Central memory CD8-positive, alpha-beta T cell (primary cell): ENCODE measurements at regions not wholly inside any gene's neighbourhood (a gene's known extent, or its start where the extent isn't known, plus 50 kb on each side); places are given as distances from the start of the nearest gene placed in this dataset.

Experiments
- ATAC-seq: fragments of 150-1000 bp; cut with Tn5 transposase; replicated peaks from 2 replicates; pipeline ENCODE4 v1.10.0; 2022; ENCODE audit warnings: mild to moderate bottlenecking, moderate FRiP score, moderate number of reproducible peaks; ENCODE audit not compliant: poor library complexity, severe bottlenecking; ENCODE audit errors: extremely low read depth
- DNase-seq, 2 donors: peaks; one replicate each; pipeline ENCODE4 v3.0.0; 2021; ENCODE audit warnings: low spot score in 2 of 2
- H3K27ac Mint-ChIP-seq: one replicate; pipeline ENCODE4 v1.8.0; 2022; ENCODE audit warnings: low read depth, mild to moderate bottlenecking, moderate library complexity, mixed read lengths
- H3K27me3 Mint-ChIP-seq: one replicate; pipeline ENCODE4 v1.8.0; 2022; ENCODE audit warnings: mixed read lengths
- H3K36me3 Mint-ChIP-seq: one replicate; pipeline ENCODE4 v1.8.0; 2022; ENCODE audit warnings: mild to moderate bottlenecking, moderate library complexity, mixed read lengths; ENCODE audit not compliant: insufficient read depth
- H3K4me1 Mint-ChIP-seq: one replicate; pipeline ENCODE4 v1.8.0; 2022; ENCODE audit warnings: mixed read lengths
- H3K4me3 Mint-ChIP-seq: one replicate; pipeline ENCODE4 v1.8.0; 2022; ENCODE audit warnings: mild to moderate bottlenecking, moderate library complexity, mixed read lengths
- H3K9me3 Mint-ChIP-seq: one replicate; pipeline ENCODE4 v1.8.0; 2022; ENCODE audit warnings: mixed read lengths

DNA sequence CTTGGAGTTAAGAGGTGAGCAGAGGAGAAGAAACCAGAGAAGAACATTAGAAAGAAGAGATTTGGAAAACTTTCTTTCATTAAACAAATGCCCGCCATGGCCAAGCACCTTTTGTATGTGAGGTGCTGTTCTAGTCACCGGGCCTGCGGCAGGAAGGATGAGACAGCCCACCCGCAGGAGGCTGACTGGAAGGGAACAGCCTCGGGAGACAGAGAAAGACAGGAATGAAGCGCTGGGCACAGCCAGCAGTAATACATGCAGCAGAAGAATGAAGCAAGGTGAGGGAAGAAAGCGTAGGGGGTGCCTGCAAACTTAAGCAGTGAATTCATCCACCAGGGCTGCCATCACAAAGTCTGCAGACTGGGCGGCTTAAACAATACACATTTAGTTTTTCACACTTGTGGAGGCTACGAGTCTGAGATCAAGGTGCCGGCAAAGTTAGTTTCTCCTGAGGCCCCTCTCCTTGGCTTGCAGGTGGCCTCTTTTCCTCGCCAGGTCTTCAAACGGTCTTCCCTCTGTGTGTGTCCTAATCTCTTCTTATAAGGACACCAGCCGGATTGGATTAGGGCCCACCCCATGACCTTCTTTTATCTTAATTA is 188.1 kb downstream of the PSMG1 start:
- no peaks in the 10 kb centered on the region for H3K4me1 Mint-ChIP-seq
- no peak overlapping the region for H3K4me3 Mint-ChIP-seq
- H3K27me3 Mint-ChIP-seq: peaks cover 57% of the 10 kb centered on the region
- H3K36me3 Mint-ChIP-seq: no peaks in the 10 kb centered on the region
- DNase-seq (no peak), ATAC-seq (no peak)
- no peaks in the 10 kb centered on the region for H3K9me3 Mint-ChIP-seq
- no peak overlapping the region for H3K27ac Mint-ChIP-seq

DNA sequence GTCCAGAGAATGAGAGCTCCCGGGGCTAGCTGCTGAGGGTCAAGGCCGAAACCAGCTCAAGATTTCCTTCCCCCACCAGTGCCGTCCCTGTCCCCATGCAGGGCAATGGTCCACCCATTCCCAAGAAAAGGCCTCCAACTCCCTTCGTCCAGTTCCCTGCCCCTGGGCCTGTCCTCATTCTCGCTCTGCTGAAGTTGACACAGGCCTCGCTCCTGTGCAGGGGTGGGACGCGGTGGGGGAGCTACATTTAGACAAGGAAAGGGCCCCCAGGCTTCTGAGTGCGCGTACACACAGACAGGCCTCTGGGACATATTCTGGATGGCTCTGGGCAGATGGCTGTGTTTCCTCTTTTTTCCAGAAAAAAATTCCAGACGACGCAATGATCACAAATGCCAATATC is 188.3 kb downstream of the ETS2 start:
- Mint-ChIP-seq H3K4me1 (no peaks in the 10 kb centered on the region), H3K4me3 (no peak overlapping the region), H3K27me3 (peaks cover 55% of the 10 kb centered on the region), H3K27ac (no peak overlapping the region), H3K9me3 (no peaks in the 10 kb centered on the region), H3K36me3 (no peaks in the 10 kb centered on the region)
- no peak for ATAC-seq
- no peak for DNase-seq

DNA sequence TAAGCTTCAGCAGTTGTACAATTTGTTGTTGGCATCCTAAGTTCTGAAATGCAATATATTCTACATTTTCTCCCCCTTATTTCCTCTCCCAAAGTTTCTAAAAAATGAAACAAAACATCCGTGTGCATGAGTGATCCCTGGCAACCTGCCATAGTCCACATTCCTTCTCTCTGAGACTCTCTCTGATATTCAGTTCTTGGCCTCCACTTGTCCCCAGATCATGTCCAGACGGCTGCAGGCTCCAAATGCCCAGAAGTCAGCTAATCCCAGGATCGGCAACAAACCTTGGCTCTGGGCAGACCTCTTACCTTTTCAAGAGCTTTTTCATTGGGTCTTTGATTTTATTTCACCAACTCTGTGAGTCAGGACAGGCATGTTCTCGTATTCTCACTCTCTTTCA is 187.8 kb downstream of the ETS2 start:
- no peaks in the 10 kb centered on the region for H3K4me1 Mint-ChIP-seq
- no peaks in the 10 kb centered on the region for H3K36me3 Mint-ChIP-seq
- no peak overlapping the region for H3K27ac Mint-ChIP-seq
- H3K4me3 Mint-ChIP-seq: no peak overlapping the region
- ATAC-seq (no peak), DNase-seq (no peak)
- peaks cover 55% of the 10 kb centered on the region for H3K27me3 Mint-ChIP-seq
- no peaks in the 10 kb centered on the region for H3K9me3 Mint-ChIP-seq

DNA sequence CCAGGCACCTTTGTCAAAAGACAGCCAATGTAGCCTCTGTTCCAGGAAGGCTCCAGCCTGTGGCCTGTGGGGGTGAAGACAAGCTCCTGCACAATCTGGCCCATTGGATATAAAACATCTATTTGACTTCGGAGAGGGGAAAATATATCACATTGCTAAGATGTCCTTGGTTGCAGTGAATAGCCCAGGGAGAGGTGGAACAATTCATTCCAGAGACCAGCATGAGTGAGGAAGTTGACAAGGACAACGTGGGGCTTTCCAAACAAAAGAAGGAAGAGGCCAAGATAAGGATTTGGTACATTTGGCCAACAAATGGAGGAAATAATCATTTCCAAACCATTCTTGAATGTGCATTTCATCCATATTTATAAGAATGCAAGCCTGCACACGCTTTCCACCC is 187.0 kb downstream of the ETS2 start:
- peaks cover 55% of the 10 kb centered on the region for H3K27me3 Mint-ChIP-seq
- no peak overlapping the region for H3K27ac Mint-ChIP-seq
- DNase-seq (no peak), ATAC-seq (no peak)
- H3K9me3 Mint-ChIP-seq: no peaks in the 10 kb centered on the region
- no peak overlapping the region for H3K4me3 Mint-ChIP-seq
- H3K4me1 Mint-ChIP-seq: no peaks in the 10 kb centered on the region
- H3K36me3 Mint-ChIP-seq: no peaks in the 10 kb centered on the region

DNA sequence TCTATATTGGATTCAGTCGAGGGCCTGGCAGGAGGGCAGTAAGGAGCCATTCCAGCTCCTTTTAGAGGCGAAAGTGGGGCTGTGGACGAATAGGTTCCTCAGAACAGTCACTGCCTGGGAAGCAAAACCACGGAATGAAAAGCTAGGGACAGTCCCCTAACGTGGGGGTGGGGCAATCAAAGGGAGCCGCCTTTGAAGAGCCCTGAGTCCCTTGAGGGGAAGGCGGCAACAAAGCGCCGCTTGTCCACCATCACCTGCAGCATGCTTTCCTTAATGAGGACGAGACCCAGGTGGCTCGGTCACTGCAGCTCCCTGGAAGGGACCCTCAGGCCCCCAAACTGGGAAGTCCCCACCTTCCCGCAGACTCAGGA is 184.7 kb downstream of the ETS2 start:
- no peak for DNase-seq

DNA sequence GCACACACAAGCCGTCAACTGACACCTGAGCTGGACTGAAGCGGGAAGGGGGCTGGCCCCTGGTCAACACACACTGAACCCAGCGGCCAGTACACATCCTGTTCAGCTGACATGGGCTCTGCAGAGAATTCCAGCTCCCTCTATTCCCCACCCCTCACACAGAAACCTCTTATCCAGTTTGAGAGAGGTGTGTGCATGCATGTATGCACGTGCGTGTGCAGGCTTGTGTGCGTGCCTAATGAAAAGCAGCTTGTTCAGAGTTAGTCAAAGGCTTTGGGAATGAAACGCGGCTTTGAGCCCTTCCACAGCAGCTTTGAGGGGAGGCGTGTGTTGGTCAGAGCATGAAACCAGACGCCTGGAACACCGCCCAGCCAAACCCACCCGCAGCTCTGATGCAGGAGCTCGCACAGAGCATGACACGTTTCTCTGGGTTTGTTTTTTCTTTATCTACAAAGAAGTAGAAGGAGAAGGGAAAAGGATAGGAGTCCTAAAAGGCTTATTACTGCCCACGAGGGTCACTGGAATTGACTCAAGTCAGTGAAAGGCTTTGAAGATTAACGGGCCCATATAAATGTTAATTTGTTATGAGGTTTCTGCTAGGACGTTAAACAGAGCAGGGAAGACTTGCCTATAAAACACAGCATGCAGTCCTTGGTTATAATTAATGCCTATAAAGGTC is 184.2 kb downstream of the ETS2 start:
- no peaks in the 10 kb centered on the region for H3K9me3 Mint-ChIP-seq
- H3K27ac Mint-ChIP-seq: no peak overlapping the region
- no peak overlapping the region for H3K4me3 Mint-ChIP-seq
- DNase-seq (no peak), ATAC-seq (no peak)
- peaks cover 53% of the 10 kb centered on the region for H3K27me3 Mint-ChIP-seq
- H3K4me1 Mint-ChIP-seq: peaks cover 4% of the 10 kb centered on the region
- H3K36me3 Mint-ChIP-seq: no peaks in the 10 kb centered on the region

More for the DNA sequence above, 184.7 kb downstream of the ETS2 start:
- Mint-ChIP-seq H3K27ac (no peak overlapping the region), H3K36me3 (no peaks in the 10 kb centered on the region), H3K9me3 (no peaks in the 10 kb centered on the region), H3K27me3 (peaks cover 49% of the 10 kb centered on the region), H3K4me1 (no peaks in the 10 kb centered on the region), H3K4me3 (no peak overlapping the region)
- ATAC-seq: no peak

DNA sequence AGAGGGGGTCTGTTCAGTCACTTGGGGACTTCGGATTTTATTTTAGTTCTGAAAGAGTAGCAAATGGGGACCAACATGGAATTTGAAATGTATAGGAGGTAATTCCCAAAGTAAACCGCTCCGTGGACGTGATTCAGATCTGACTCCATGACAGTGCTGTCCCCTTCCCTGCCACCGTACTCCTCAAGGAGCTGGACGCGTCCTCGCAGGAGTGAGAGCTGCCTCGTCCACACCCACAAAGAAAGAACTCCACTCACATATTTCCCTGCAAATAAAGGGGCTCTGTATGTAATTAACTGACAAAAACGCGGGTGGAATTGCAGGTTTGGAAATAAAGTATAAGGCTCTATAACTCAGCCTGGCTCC is 183.6 kb downstream of the ETS2 start:
- Mint-ChIP-seq H3K36me3 (no peaks in the 10 kb centered on the region), H3K4me3 (no peak overlapping the region), H3K9me3 (no peaks in the 10 kb centered on the region), H3K4me1 (peaks cover 5% of the 10 kb centered on the region), H3K27me3 (peaks cover 55% of the 10 kb centered on the region), H3K27ac (no peak overlapping the region)
- DNase-seq (no peak), ATAC-seq (no peak)

DNA sequence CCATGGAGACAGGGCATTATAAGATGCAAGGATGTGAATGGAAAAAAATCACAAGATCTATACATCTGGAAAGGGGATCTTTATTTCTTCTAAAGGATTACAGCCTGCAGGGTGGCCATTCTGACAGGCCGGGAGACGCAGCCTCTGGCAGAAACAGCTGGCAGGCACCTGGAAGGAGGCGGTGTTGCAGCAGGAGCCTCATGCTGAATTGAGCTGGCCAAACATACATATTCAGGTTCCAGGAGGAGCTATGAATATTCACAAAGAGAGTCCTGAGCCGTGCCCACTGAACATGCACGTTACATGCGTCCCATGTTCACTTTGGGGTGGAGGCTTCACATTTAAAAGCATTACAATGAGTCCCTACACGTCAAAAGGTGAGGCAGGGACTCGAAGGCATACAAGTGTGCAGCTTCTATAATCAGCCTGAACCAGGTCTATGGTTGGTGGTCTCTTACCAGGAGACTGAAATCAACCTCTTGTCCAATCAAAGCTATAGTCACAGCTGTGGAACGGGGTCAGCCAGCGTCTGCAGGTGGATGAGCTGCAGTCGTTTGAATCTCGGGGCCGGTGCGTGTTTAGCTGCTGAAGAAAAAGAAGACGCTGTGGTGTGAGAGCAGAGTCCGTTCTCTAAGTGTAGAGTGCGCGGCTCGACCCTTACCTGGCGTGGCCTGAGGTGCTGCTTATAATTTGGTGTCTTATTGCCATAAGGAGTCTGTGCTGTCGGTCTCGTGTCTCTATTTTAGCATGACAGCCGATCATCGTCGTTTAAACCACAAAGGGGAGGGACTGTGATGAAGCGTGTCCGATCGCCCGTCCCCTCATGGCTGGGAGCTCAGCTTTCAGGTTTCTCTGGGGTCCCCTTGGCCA is 183.0 kb downstream of the ETS2 start:
- Mint-ChIP-seq H3K4me1 (peaks cover 5% of the 10 kb centered on the region), H3K4me3 (no peak overlapping the region), H3K27ac (no peak overlapping the region), H3K27me3 (peaks cover 55% of the 10 kb centered on the region), H3K9me3 (no peaks in the 10 kb centered on the region), H3K36me3 (no peaks in the 10 kb centered on the region)
- no peak for ATAC-seq
- DNase-seq: no peak

DNA sequence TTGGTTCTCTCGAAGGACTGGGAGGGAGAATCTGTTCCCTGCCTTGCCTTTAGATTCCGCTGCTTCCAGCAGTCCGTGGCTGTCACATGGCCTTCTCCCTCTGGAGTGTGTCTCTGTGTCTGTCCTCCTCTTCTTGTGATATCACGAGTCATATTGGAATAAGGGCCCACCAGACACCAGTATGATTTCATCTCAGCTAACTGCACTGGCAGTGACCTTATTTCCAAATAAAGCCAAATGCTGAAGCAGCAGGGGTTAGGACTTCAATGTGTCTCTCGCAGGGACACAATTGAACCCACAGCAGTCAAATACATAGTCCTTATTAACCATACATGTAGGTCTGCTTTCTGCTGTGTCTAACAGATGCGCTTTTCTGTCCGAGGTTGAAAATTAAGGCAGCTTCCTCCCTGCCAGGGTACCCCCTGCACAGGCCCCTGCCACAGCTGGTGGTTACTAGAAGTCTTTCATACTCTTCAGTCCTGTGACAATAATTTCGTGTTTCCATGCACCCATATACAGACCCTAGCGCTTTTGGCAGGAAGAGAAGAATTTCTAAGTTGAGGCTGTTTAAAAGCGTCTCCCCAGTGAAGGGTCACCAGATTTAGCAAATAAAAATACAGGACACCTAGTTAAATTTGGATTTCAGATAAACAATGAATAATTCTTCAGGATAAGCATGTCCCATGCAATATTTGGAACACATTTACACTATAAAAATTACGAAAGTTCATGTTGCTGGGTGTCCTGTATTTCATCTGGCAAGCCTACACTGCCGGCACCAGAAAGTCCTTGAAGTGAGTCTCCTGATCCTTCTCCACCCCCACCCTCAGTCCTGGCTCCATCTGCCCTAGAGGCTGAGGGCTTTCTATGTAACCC is 182.1 kb downstream of the ETS2 start:
- H3K27ac Mint-ChIP-seq: no peak overlapping the region
- H3K36me3 Mint-ChIP-seq: no peaks in the 10 kb centered on the region
- no peaks in the 10 kb centered on the region for H3K9me3 Mint-ChIP-seq
- ATAC-seq (no peak), DNase-seq (no peak)
- peaks cover 5% of the 10 kb centered on the region for H3K4me1 Mint-ChIP-seq
- H3K4me3 Mint-ChIP-seq: no peak overlapping the region
- peaks cover 63% of the 10 kb centered on the region for H3K27me3 Mint-ChIP-seq

DNA sequence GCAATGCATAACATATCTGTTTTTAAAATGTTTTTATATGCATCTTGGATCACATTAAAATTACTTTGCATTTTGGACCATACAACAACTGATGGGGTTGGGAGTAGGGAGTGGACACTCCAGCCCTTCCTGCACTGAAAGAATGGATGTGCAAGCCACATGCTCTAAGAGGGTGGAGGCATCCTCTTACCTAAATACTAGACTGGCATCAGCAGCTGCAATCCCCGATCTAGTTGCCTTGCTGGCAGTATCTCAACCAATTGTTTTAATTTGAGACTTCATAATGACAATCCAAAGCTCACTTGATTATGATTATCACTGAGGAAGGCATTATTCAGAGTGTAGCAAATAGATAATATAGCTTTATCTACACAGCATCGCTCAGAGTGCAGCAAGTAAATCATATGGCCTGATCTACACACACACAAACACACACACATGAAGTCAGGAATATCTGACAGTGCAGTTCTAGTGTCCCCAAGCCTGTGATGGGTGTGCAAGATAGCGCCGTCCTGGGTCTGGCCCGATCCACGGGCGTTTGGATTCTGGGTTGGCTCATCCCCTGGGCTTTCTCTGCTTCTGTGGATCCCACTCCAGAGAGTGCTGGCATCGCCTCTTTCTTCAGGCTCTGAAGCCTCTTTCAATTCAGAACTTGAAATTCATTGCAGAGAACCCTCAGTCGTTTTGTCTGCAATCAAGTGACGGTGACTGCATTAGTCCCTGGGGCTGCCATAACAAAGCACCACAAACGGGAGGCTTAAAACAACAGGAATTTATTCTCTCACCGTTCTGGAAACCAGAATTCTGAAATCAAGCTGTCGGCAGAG is 181.3 kb downstream of the ETS2 start:
- Mint-ChIP-seq H3K4me3 (no peak overlapping the region), H3K36me3 (no peaks in the 10 kb centered on the region), H3K27me3 (peaks cover 63% of the 10 kb centered on the region), H3K27ac (no peak overlapping the region), H3K9me3 (no peaks in the 10 kb centered on the region), H3K4me1 (peaks cover 5% of the 10 kb centered on the region)
- DNase-seq: no peak
- ATAC-seq: no peak

DNA sequence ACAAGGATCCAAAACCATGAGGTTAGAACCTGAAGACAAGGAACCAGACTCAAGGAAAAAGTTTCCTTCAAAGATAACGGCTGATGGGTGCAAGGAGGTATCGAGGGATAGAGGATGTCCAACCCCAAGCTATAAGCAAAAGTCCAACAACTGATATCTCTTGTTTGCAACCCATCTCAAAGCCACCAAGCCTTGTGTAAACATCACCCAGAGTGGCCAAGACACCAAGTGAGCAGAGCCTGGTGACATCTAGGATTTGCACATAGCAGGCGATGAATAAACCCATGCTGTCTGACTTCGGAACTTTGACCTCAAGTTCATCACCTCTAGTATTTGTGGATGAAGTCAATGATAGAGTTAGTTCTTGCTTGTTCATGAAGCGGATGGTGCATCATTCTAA is 180.7 kb downstream of the ETS2 start:
- ATAC-seq: no peak
- Mint-ChIP-seq H3K27me3 (peaks cover 69% of the 10 kb centered on the region), H3K9me3 (no peaks in the 10 kb centered on the region), H3K4me1 (peaks cover 5% of the 10 kb centered on the region), H3K36me3 (no peaks in the 10 kb centered on the region), H3K4me3 (no peak overlapping the region), H3K27ac (no peak overlapping the region)
- DNase-seq: no peak
